Mesendoderm (in vitro differentiated cells): ENCODE measurements at regions not wholly inside any gene's neighbourhood (a gene's known extent, or its start where the extent isn't known, plus 50 kb on each side); places are given as distances from the start of the nearest gene placed in this dataset.

ENCODE experiments used
- DNase-seq: peaks from one replicate; pipeline ENCODE4 v3.0.0; 2013
- H2AK5ac ChIP-seq: 2 replicates; pipeline ENCODE4 v1.6.1; 2013; ENCODE audit warnings: low read length, inconsistent platforms
- H2BK120ac ChIP-seq: 2 replicates; pipeline ENCODE4 v1.6.1; 2013; ENCODE audit warnings: low read depth, mild to moderate bottlenecking, low read length, moderate library complexity, mixed read lengths
- H2BK15ac ChIP-seq: replicated peaks from 2 replicates; pipeline ENCODE4 v1.6.1; 2013; ENCODE audit warnings: low read depth, mild to moderate bottlenecking, moderate library complexity
- H2BK5ac ChIP-seq: 2 replicates; pipeline ENCODE4 v1.6.1; 2013; ENCODE audit warnings: low read length, inconsistent platforms
- H3K18ac ChIP-seq: 2 replicates; pipeline ENCODE4 v1.6.1; 2013; ENCODE audit warnings: mild to moderate bottlenecking, low read length, mixed read lengths
- H3K23ac ChIP-seq: one replicate; pipeline ENCODE4 v1.6.1; 2013; ENCODE audit warnings: low read length
- H3K27ac ChIP-seq: 2 replicates; pipeline ENCODE4 v1.5.1; 2013; ENCODE audit warnings: low read depth, mild to moderate bottlenecking, inconsistent platforms, low read length, moderate library complexity
- H3K27me3 ChIP-seq: 2 replicates; pipeline ENCODE4 v1.6.1; 2013; ENCODE audit warnings: low read length, control low read depth, mild to moderate bottlenecking, inconsistent platforms; ENCODE audit not compliant: insufficient read depth, poor library complexity
- H3K36me3 ChIP-seq: 2 replicates; pipeline ENCODE4 v1.6.1; 2013; ENCODE audit warnings: low read length, inconsistent platforms; ENCODE audit not compliant: control insufficient read depth, insufficient read depth
- H3K4ac ChIP-seq: one replicate; pipeline ENCODE4 v1.6.1; 2013; ENCODE audit warnings: low read depth, mild to moderate bottlenecking, low read length, moderate library complexity
- H3K4me1 ChIP-seq: 2 replicates; pipeline ENCODE4 v1.6.1; 2013; ENCODE audit warnings: low read depth, low read length, inconsistent platforms; ENCODE audit not compliant: control insufficient read depth
- H3K4me2 ChIP-seq: 2 replicates; pipeline ENCODE4 v1.6.1; 2013; ENCODE audit warnings: low read length
- H3K4me3 ChIP-seq: 2 replicates; pipeline ENCODE4 v1.5.1; 2013; ENCODE audit warnings: mild to moderate bottlenecking, low read length
- H3K56ac ChIP-seq: one replicate; pipeline ENCODE4 v1.6.1; 2013; ENCODE audit warnings: low read length
- H3K79me1 ChIP-seq: 2 replicates; pipeline ENCODE4 v1.6.1; 2013; ENCODE audit warnings: low read length, inconsistent platforms
- H3K79me2 ChIP-seq: 2 replicates; pipeline ENCODE4 v1.6.1; 2013; ENCODE audit warnings: mild to moderate bottlenecking, low read length; ENCODE audit not compliant: control insufficient read depth, insufficient read depth
- H3K9ac ChIP-seq: 2 replicates; pipeline ENCODE4 v1.6.1; 2013; ENCODE audit warnings: low read length, inconsistent platforms
- H4K5ac ChIP-seq: one replicate; pipeline ENCODE4 v1.6.1; 2013; ENCODE audit warnings: low read length
- H4K8ac ChIP-seq: one replicate; pipeline ENCODE4 v1.6.1; 2013; ENCODE audit warnings: low read depth, mild to moderate bottlenecking, control low read depth, low read length, moderate library complexity
- WGBS: extraction: QIAGEN DNeasy Blood & Tissue Kit; methylation state at CpG from one replicate; pipeline ENCODE4 v1.1.7; 2013; ENCODE audit warnings: low lambda C conversion rate, missing lambda C conversion rate; ENCODE audit not compliant: insufficient coverage; ENCODE audit errors: extremely low coverage; 5-methylcytosine and 5-hydroxymethylcytosine counted together

DNA sequence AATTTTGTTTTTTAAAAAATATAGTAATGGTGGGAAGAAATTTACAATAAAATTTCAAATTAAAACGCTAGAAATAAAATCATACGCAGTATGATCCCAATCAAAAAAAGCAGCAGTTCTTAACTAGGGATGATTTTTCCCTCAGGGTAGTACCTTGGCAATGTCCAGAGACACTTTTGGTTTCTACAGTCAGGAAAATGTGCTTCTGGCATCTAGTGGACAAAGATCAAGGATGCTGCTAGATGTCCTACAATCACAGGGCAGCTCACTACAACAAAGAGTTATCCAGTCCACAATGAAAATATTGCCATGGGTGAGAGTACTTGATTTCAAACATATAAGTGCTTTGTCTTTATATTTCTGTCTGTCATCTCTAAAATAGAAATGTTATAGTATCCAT is 400.2 kb upstream of the SGCD start:
- Histone ChIP-seq H3K79me1 (no peaks in the 10 kb centered on the region), H2BK5ac (no peak overlapping the region), H3K27ac (no peak overlapping the region), H3K4ac (no peak overlapping the region), H4K5ac (no peak overlapping the region), H3K4me2 (no peak overlapping the region), H3K4me3 (no peak overlapping the region), H3K23ac (no peak overlapping the region), H3K56ac (no peak overlapping the region), H2AK5ac (no peak overlapping the region), H4K8ac (no peak overlapping the region), H3K79me2 (no peaks in the 10 kb centered on the region), H3K9ac (no peak overlapping the region), H2BK15ac (no peak overlapping the region), H3K27me3 (no peaks in the 10 kb centered on the region), H3K4me1 (no peaks in the 10 kb centered on the region), H3K36me3 (no peaks in the 10 kb centered on the region), H2BK120ac (no peak overlapping the region), H3K18ac (no peak overlapping the region)
- no CpG with 5 or more reads among the region's 2 CpGs for WGBS
- DNase-seq, result no peak

DNA sequence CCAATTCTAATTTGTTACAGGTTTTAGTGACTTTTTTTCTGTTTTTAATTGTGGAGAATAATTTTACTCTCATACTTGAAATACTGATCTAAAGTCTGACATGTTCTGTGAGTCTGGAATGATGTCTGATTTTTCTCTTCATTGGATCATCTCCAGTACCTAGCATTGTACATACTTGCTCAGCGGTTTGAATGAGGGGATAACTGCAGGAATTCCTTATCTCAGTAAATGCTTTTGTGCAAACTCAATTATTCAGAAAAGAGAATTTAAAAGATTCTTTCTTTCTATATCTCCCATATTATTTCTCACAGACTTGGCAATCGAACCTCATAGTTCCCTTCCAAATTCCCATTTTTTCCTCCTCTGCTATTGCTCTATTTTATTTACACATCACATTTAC is 397.9 kb upstream of the SGCD start:
- Histone ChIP-seq H4K5ac (no peak overlapping the region), H3K27ac (no peak overlapping the region), H3K79me2 (no peaks in the 10 kb centered on the region), H3K4me1 (no peaks in the 10 kb centered on the region), H3K56ac (no peak overlapping the region), H2AK5ac (no peak overlapping the region), H3K4ac (no peak overlapping the region), H3K79me1 (no peaks in the 10 kb centered on the region), H3K4me3 (no peak overlapping the region), H3K27me3 (no peaks in the 10 kb centered on the region), H3K4me2 (no peak overlapping the region), H2BK5ac (no peak overlapping the region), H3K36me3 (no peaks in the 10 kb centered on the region), H2BK15ac (no peak overlapping the region), H2BK120ac (no peak overlapping the region), H3K23ac (no peak overlapping the region), H3K9ac (no peak overlapping the region), H3K18ac (no peak overlapping the region), H4K8ac (no peak overlapping the region)
- WGBS, result no CpG with 5 or more reads among the region's 2 CpGs
- no peak for DNase-seq

DNA sequence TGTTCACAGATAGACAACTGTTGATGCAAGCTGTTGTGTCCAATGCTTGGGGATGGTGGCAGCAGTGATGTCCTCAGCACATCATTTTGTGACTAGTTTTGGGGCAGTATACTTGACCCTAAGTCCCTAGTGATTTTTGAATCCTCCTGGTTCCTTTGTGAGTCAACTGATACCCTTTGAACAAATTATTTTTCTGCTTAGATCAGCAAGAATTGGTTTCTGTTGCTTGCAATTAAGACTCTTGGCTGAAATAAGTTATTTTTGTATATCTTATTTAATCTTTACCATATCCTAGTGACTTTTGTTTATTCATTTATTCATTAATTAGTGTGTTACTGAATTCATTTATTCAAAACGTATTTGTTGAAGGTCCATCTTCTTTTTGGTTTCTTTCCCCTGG is 392.0 kb upstream of the SGCD start:
- H3K27me3 ChIP-seq, result no peaks in the 10 kb centered on the region
- no peak overlapping the region for H2AK5ac ChIP-seq
- no CpG with 5 or more reads among the region's 1 CpG for WGBS
- no peak overlapping the region for H2BK5ac ChIP-seq
- no peak overlapping the region for H4K8ac ChIP-seq
- no peak overlapping the region for H4K5ac ChIP-seq
- H2BK120ac ChIP-seq, result no peak overlapping the region
- no peak for DNase-seq
- no peak overlapping the region for H3K4me2 ChIP-seq
- no peak overlapping the region for H3K23ac ChIP-seq
- no peak overlapping the region for H3K4me3 ChIP-seq
- no peak overlapping the region for H3K27ac ChIP-seq
- H3K79me2 ChIP-seq, result no peaks in the 10 kb centered on the region
- H3K36me3 ChIP-seq, result no peaks in the 10 kb centered on the region
- no peaks in the 10 kb centered on the region for H3K79me1 ChIP-seq
- no peak overlapping the region for H3K56ac ChIP-seq
- no peak overlapping the region for H3K9ac ChIP-seq
- H3K4ac ChIP-seq, result no peak overlapping the region
- no peak overlapping the region for H2BK15ac ChIP-seq
- no peak overlapping the region for H3K18ac ChIP-seq
- no peaks in the 10 kb centered on the region for H3K4me1 ChIP-seq

DNA sequence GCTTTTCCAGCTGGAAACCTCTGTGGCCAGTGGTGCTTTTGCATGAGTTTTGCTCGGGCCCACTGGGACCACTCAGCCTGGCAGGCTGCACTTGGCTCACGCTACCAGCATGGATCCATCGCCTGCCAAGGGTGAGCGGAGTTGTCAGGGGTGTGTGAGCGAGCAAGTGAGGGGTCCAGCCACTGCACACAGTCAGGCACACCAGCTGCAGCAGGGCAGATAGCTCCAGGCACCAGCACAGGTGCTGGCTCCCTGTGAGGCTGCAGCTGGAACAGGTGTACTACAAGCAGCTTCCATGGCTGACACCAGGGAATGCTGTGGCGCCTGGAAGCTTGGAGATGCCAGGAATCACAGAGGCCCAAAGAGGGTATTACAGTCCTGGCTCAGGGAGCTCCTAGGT is 391.2 kb upstream of the SGCD start:
- no peak overlapping the region for H4K5ac ChIP-seq
- no peak for DNase-seq
- H2AK5ac ChIP-seq, result no peak overlapping the region
- no CpG with 5 or more reads among the region's 6 CpGs for WGBS
- no peak overlapping the region for H2BK15ac ChIP-seq
- H3K79me1 ChIP-seq, result no peaks in the 10 kb centered on the region
- H3K4me3 ChIP-seq, result no peak overlapping the region
- H3K23ac ChIP-seq, result no peak overlapping the region
- no peaks in the 10 kb centered on the region for H3K36me3 ChIP-seq
- H3K18ac ChIP-seq, result no peak overlapping the region
- no peak overlapping the region for H4K8ac ChIP-seq
- no peaks in the 10 kb centered on the region for H3K27me3 ChIP-seq
- no peak overlapping the region for H2BK5ac ChIP-seq
- H3K27ac ChIP-seq, result no peak overlapping the region
- H3K79me2 ChIP-seq, result no peaks in the 10 kb centered on the region
- H3K4me1 ChIP-seq, result no peaks in the 10 kb centered on the region
- no peak overlapping the region for H2BK120ac ChIP-seq
- H3K4me2 ChIP-seq, result no peak overlapping the region
- H3K4ac ChIP-seq, result no peak overlapping the region
- H3K9ac ChIP-seq, result no peak overlapping the region
- H3K56ac ChIP-seq, result no peak overlapping the region

- no peaks in the 10 kb centered on the region for H3K36me3 ChIP-seq
- H2BK120ac ChIP-seq, result no peak overlapping the region
- no peaks in the 10 kb centered on the region for H3K79me1 ChIP-seq
- H2AK5ac ChIP-seq, result no peak overlapping the region
- H3K79me2 ChIP-seq, result no peaks in the 10 kb centered on the region
- no peak for DNase-seq
- no peak overlapping the region for H3K23ac ChIP-seq
- no peak overlapping the region for H3K9ac ChIP-seq
- H2BK15ac ChIP-seq, result no peak overlapping the region
- no CpG with 5 or more reads among the region's 20 CpGs for WGBS
- H3K27me3 ChIP-seq, result no peaks in the 10 kb centered on the region
- H3K4me3 ChIP-seq, result no peak overlapping the region
- no peak overlapping the region for H3K56ac ChIP-seq
- no peak overlapping the region for H3K4ac ChIP-seq
- no peak overlapping the region for H4K5ac ChIP-seq
- no peak overlapping the region for H3K18ac ChIP-seq
- H4K8ac ChIP-seq, result no peak overlapping the region
- H3K27ac ChIP-seq, result no peak overlapping the region
- H3K4me2 ChIP-seq, result no peak overlapping the region
- no peaks in the 10 kb centered on the region for H3K4me1 ChIP-seq
- H2BK5ac ChIP-seq, result no peak overlapping the region
Measured at GRCh38 chr5:155936520-155937406, 390.2 kb upstream of the SGCD start.

- no peak overlapping the region for H3K4ac ChIP-seq
- no peak overlapping the region for H3K9ac ChIP-seq
- H3K4me2 ChIP-seq, result no peak overlapping the region
- H3K79me2 ChIP-seq, result no peaks in the 10 kb centered on the region
- H3K79me1 ChIP-seq, result no peaks in the 10 kb centered on the region
- H3K4me1 ChIP-seq, result no peaks in the 10 kb centered on the region
- no peak overlapping the region for H3K4me3 ChIP-seq
- no peaks in the 10 kb centered on the region for H3K27me3 ChIP-seq
- no peak overlapping the region for H4K5ac ChIP-seq
- no peak overlapping the region for H3K18ac ChIP-seq
- DNase-seq, result no peak
- H2AK5ac ChIP-seq, result no peak overlapping the region
- H3K56ac ChIP-seq, result no peak overlapping the region
- H3K36me3 ChIP-seq, result no peaks in the 10 kb centered on the region
- no CpG with 5 or more reads among the region's 2 CpGs for WGBS
- H3K23ac ChIP-seq, result no peak overlapping the region
- no peak overlapping the region for H3K27ac ChIP-seq
- H2BK15ac ChIP-seq, result no peak overlapping the region
- no peak overlapping the region for H2BK120ac ChIP-seq
- no peak overlapping the region for H4K8ac ChIP-seq
- H2BK5ac ChIP-seq, result no peak overlapping the region
Measured at GRCh38 chr5:155938051-155938450, 388.9 kb upstream of the SGCD start.
